PC-3 (cell line): ENCODE measurements at regions not wholly inside any gene's neighbourhood (a gene's known extent, or its start where the extent isn't known, plus 50 kb on each side); places are given as distances from the start of the nearest gene placed in this dataset.

Experiments used
- ATAC-seq: fragments of 200-7000 bp; cut with Tn5 transposase; 2 replicates; pipeline ENCODE4 v1.9.1; 2020; ENCODE audit warnings: mild to moderate bottlenecking, moderate library complexity
- BruUV-seq: library from RNA; stranded (reverse); fragments of 400-500 nt; replicated peaks from 2 replicates; lab custom pipeline; 2021; lab: Mats Ljungman, UMichigan
- CTCF ChIA-PET: fragments of 300-600 bp; sonication (Branson Sonifier 250); formaldehyde crosslinking; loops from one replicate; lab custom pipeline; 2022; ENCODE audit warnings: antibody characterized with exemption; lab: Charles Lee
- POLR2A ChIA-PET: fragments of 300-600 bp; sonication (Branson Sonifier 250); formaldehyde crosslinking; loops from one replicate; lab custom pipeline; 2022; ENCODE audit warnings: antibody characterized with exemption; ENCODE audit not compliant: unreplicated experiment; lab: Charles Lee
- DNase-seq: peaks from one replicate; pipeline ENCODE4 v3.0.0-alpha.2; 2015
- H2AFZ ChIP-seq: fragments of 300-600 bp; sonication (generic); 2 replicates; pipeline ENCODE4 v1.6.0; 2016; ENCODE audit warnings: antibody characterized with exemption, low read length
- H3F3A ChIP-seq: fragments of 300-600 bp; sonication (generic); one replicate; pipeline ENCODE4 v1.6.0; 2017; ENCODE audit warnings: antibody characterized with exemption, low read length, control low read depth, mild to moderate bottlenecking; ENCODE audit not compliant: unreplicated experiment
- H3K27ac ChIP-seq: fragments of 300-600 bp; sonication (generic); 2 replicates; pipeline ENCODE4 v1.5.1; 2016; ENCODE audit warnings: mild to moderate bottlenecking, low read length
- H3K27me3 ChIP-seq: fragments of 300-600 bp; sonication (generic); 2 replicates; pipeline ENCODE4 v1.6.1; 2016; ENCODE audit warnings: low read length, mixed read lengths
- H3K36me3 ChIP-seq: fragments of 300-600 bp; sonication (generic); 2 replicates; pipeline ENCODE4 v1.6.1; 2016; ENCODE audit warnings: low read depth, mixed run types, low read length, mixed read lengths
- H3K4me1 ChIP-seq: fragments of 300-600 bp; sonication (generic); 2 replicates; pipeline ENCODE4 v1.5.1; 2016; ENCODE audit warnings: low read length; ENCODE audit not compliant: insufficient read depth
- H3K4me2 ChIP-seq: fragments of 300-600 bp; sonication (generic); 2 replicates; pipeline ENCODE4 v1.6.0; 2016; ENCODE audit warnings: low read length
- H3K4me3 ChIP-seq: fragments of 300-600 bp; sonication (generic); 2 replicates; pipeline ENCODE4 v1.5.1; 2016; ENCODE audit warnings: mild to moderate bottlenecking, low read length, mixed read lengths
- H3K79me2 ChIP-seq: fragments of 300-600 bp; sonication (generic); 2 replicates; pipeline ENCODE4 v1.6.1; 2017; ENCODE audit warnings: low read length, mixed read lengths
- H3K9ac ChIP-seq: fragments of 300-600 bp; sonication (generic); 2 replicates; pipeline ENCODE4 v1.6.0; 2016; ENCODE audit warnings: mild to moderate bottlenecking, low read length
- H3K9me2 ChIP-seq: fragments of 300-600 bp; sonication (generic); replicated peaks from 2 replicates; pipeline ENCODE4 v1.6.1; 2016; ENCODE audit warnings: mixed run types, low read length, mixed read lengths
- H3K9me3 ChIP-seq: fragments of 300-600 bp; sonication (generic); 2 replicates; pipeline ENCODE4 v1.6.1; 2016; ENCODE audit warnings: low read length, mixed read lengths
- H4K20me1 ChIP-seq: fragments of 300-600 bp; sonication (generic); 2 replicates; pipeline ENCODE4 v1.6.1; 2016; ENCODE audit warnings: low read length, mixed read lengths
- CTCF ChIP-seq: fragments of 300-600 bp; sonication (generic); conservative IDR thresholded peaks from 2 replicates; pipeline ENCODE4 v1.5.1; 2017; ENCODE audit warnings: antibody characterized with exemption, low read depth, mild to moderate bottlenecking, low read length
- EZH2 ChIP-seq: fragments of 300-600 bp; sonication (generic); IDR thresholded peaks from one replicate; pipeline ENCODE4 v1.6.1; 2017; ENCODE audit warnings: antibody characterized with exemption, mild to moderate bottlenecking, low read length; ENCODE audit not compliant: unreplicated experiment
- EZH2phosphoT487 ChIP-seq: fragments of 300-600 bp; sonication (generic); IDR thresholded peaks from 2 replicates; pipeline ENCODE4 v1.6.1; 2018; ENCODE audit warnings: mild to moderate bottlenecking, antibody characterized with exemption, low read length, borderline replicate concordance
- intact Hi-C: fragments of 100-400 bp; cut with micrococcal nuclease; formaldehyde crosslinking; loops from 2 replicates; pipeline ENCODE4 v1.9.0; 2023

- peaks cover 43% of the 10 kb centered on the region for H3K27me3 ChIP-seq
- ATAC-seq (no peak), DNase-seq (no peak)
- H3K27ac ChIP-seq = no peak overlapping the region
- H3F3A ChIP-seq = no peaks in the 10 kb centered on the region
- H3K4me1 ChIP-seq = no peaks in the 10 kb centered on the region
- CTCF ChIA-PET = no interaction called here
- no peak for TF ChIP-seq EZH2phosphoT487
- TF ChIP-seq CTCF = no peak
- H3K9me2 ChIP-seq = no peaks in the 10 kb centered on the region
- POLR2A ChIA-PET = interaction anchor here (0.5 kb wide), 1 partner anchor 484 kb away, joined by 3 read pairs; no protein-coding TSS in a partner anchor
- H2AFZ ChIP-seq = no peak overlapping the region
- no peak overlapping the region for H3K4me3 ChIP-seq
- BruUV-seq = no TSS peak
- intact Hi-C loops = no loop called here
- no peaks in the 10 kb centered on the region for H3K79me2 ChIP-seq
- no peaks in the 10 kb centered on the region for H3K36me3 ChIP-seq
- no peaks in the 10 kb centered on the region for H3K9me3 ChIP-seq
- H3K9ac ChIP-seq = no peak overlapping the region
- H4K20me1 ChIP-seq = no peaks in the 10 kb centered on the region
- no peak overlapping the region for H3K4me2 ChIP-seq
Observed at GRCh38 chr1:11417162-11417561, 61.8 kb upstream of the DISP3 start.

DNA sequence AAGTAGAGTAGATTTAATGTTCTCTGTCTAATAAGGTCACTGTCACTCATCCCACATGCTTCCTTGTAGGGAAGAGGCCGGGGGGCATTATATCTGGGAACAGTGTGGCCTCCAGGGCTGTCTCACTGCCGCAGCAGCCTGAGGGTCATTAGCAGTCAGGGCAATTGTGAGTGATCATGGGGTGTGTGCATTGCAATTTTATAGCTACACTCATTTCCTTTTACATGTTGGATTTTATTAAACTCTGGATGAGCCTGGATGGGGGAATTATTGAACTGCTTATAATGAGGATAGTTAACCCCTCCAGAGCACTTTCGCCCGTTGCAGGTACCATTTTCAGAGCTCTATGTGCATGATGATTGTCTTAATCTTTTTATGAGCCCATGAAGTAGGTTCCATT, 60.9 kb upstream of the DISP3 start:
- intact Hi-C loops = no loop called here
- no peak overlapping the region for H3K4me3 ChIP-seq
- no peak overlapping the region for H3K9ac ChIP-seq
- peak; percentile 55 for ATAC-seq
- H2AFZ ChIP-seq = no peak overlapping the region
- H3K9me3 ChIP-seq = no peaks in the 10 kb centered on the region
- no peaks in the 10 kb centered on the region for H3K79me2 ChIP-seq
- no peak for DNase-seq
- no peaks in the 10 kb centered on the region for H3K4me1 ChIP-seq
- no peak overlapping the region for H3K27ac ChIP-seq
- H3F3A ChIP-seq = no peaks in the 10 kb centered on the region
- no peaks in the 10 kb centered on the region for H3K36me3 ChIP-seq
- H3K9me2 ChIP-seq = no peaks in the 10 kb centered on the region
- TF ChIP-seq EZH2phosphoT487 (no peak), EZH2 (no peak), CTCF (no peak)
- peaks cover 46% of the 10 kb centered on the region for H3K27me3 ChIP-seq
- no TSS peak for BruUV-seq
- POLR2A ChIA-PET = no interaction called here
- H4K20me1 ChIP-seq = no peaks in the 10 kb centered on the region
- CTCF ChIA-PET = interaction anchor here (0.8 kb wide), 1 partner anchor 61 kb away, joined by 3 read pairs; no protein-coding TSS in a partner anchor
- no peak overlapping the region for H3K4me2 ChIP-seq

- no peak overlapping the region for H3K4me3 ChIP-seq
- H3K4me1 ChIP-seq = no peaks in the 10 kb centered on the region
- peaks cover 41% of the 10 kb centered on the region for H3K27me3 ChIP-seq
- H3K9me2 ChIP-seq = no peaks in the 10 kb centered on the region
- no peaks in the 10 kb centered on the region for H4K20me1 ChIP-seq
- H3F3A ChIP-seq = no peaks in the 10 kb centered on the region
- intact Hi-C loops = no loop called here
- no peaks in the 10 kb centered on the region for H3K79me2 ChIP-seq
- H3K4me2 ChIP-seq = no peak overlapping the region
- no peak for TF ChIP-seq EZH2
- H3K27ac ChIP-seq = no peak overlapping the region
- ChIA-PET CTCF (no interaction called here), POLR2A (no interaction called here)
- no peaks in the 10 kb centered on the region for H3K36me3 ChIP-seq
- DNase-seq = no peak
- no peak overlapping the region for H3K9ac ChIP-seq
- no peaks in the 10 kb centered on the region for H3K9me3 ChIP-seq
- ATAC-seq = no peak
- H2AFZ ChIP-seq = no peak overlapping the region
- no TSS peak for BruUV-seq
Observed at GRCh38 chr1:11421443-11421842, 57.5 kb upstream of the DISP3 start.
